ENCODE measurements at regions not wholly inside any gene's neighbourhood (a gene's known extent, or its start where the extent isn't known, plus 50 kb on each side); places are given as distances from the start of the nearest gene placed in this dataset.

- no peak for TF ChIP-seq CTCF (IDR thresholded peaks at IDR 0.05 in 4 of 5, conservative IDR thresholded peaks at IDR 0.05 in 1 of 5)
- no peak for TF ChIP-seq POLR2A (IDR thresholded peaks at IDR 0.05)
Observed at GRCh38 chr5:98578438-98578837, 195.0 kb upstream of the RGMB start.

Measured in gastrocnemius medialis (tissue), 4 donors.